MG63 (cell line): ENCODE measurements at regions not wholly inside any gene's neighbourhood (a gene's known extent, or its start where the extent isn't known, plus 50 kb on each side); places are given as distances from the start of the nearest gene placed in this dataset.
"Not testable (repeated sequence)": the region's sequence is repeated elsewhere in the genome, so short reads cannot be mapped to it uniquely, and the experiment has no call there.

ENCODE experiments used
- DNase-seq: peaks from one replicate; pipeline ENCODE4 v3.0.0-alpha.2; 2020
- H3K27me3 ChIP-seq: fragments of 250-450 bp; sonication (Bioruptor Pico); 2 replicates; pipeline ENCODE4 v1.5.1; 2020; ENCODE audit warnings: mild to moderate bottlenecking, moderate library complexity
- H3K36me3 ChIP-seq: fragments of 250-450 bp; sonication (Bioruptor Pico); 2 replicates; pipeline ENCODE4 v1.5.1; 2020; ENCODE audit warnings: mild to moderate bottlenecking, moderate library complexity
- H3K4me3 ChIP-seq: fragments of 250-450 bp; sonication (Bioruptor Pico); 2 replicates; pipeline ENCODE4 v1.5.1; 2020; ENCODE audit warnings: mild to moderate bottlenecking, moderate library complexity
- H3K9me3 ChIP-seq: fragments of 250-450 bp; sonication (Bioruptor Pico); 2 replicates; pipeline ENCODE4 v1.5.1; 2020; ENCODE audit warnings: mild to moderate bottlenecking, moderate library complexity

DNA sequence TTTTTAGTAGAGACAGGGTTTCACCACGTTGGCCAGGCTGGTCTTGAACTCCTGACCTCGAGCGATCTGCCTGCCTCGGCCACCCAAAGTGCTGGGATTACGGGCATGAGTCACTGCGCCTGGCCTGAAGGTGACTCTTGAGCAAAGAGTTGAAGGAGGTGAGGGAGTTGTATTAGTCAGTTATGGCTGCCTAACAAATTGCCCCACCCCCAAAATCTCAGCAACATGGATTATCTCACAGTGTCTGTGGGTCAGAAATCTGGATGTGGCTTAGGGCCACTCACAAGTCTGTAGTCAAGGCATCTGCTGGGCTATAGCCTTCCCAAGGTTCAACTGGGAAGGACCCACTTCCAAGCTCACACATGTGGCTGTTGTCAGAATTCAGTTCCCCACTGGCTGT lies 52.8 kb upstream of the ADGRE5 start:
- H3K9me3 ChIP-seq = no peaks in the 10 kb centered on the region; the same call in 1 of the 2 replicates
- H3K4me3 ChIP-seq = no peak overlapping the region
- no peaks in the 10 kb centered on the region for H3K27me3 ChIP-seq
- no peak for DNase-seq
- H3K36me3 ChIP-seq = no peaks in the 10 kb centered on the region

DNA sequence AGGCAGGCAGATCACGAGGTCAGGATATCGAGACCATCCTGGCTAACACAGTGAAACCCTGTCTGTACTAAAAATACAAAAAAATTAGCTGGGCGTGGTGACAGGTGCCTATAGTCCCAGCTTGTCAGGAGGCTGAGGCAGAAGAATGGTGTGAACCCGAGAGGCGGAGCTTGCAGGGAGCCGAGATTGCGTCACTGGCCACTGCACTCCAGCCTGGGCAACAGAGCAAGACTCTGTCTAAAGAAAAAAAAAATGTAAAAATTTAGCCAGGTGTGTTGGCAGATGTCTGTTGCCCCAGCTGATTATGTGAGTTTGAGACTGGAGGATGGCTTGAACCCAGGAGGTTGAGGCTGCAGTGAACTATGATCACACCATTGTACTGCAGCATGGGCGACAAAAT lies 54.2 kb upstream of the ADGRE5 start:
- DNase-seq, H3K9me3 ChIP-seq, H3K27me3 ChIP-seq, H3K4me3 ChIP-seq, H3K36me3 ChIP-seq: not testable (repeated sequence)

DNA sequence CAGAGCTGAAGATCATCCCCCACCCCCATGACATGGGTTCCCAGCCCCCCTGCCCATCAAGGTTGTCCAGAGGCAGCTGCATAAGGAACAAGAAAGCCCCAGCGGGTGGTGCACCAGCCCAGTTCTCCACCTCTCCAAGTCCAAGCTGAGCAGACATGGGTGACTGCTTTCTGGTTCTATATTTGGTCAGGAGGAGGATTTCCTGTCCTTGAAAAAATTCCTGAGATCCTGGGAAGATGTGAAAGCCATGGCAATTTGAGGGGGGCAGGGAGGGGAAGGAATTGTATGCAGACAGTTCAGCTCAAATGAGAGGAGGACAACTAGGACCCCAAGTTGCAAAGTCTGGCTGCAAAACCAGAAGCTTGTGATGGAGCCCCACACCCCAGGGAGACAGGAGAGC lies 55.4 kb upstream of the ADGRE5 start:
- no peak overlapping the region for H3K4me3 ChIP-seq
- H3K36me3 ChIP-seq = no peaks in the 10 kb centered on the region
- no peaks in the 10 kb centered on the region for H3K27me3 ChIP-seq
- H3K9me3 ChIP-seq = no peaks in the 10 kb centered on the region; the same call in 1 of the 2 replicates
- no peak for DNase-seq

DNA sequence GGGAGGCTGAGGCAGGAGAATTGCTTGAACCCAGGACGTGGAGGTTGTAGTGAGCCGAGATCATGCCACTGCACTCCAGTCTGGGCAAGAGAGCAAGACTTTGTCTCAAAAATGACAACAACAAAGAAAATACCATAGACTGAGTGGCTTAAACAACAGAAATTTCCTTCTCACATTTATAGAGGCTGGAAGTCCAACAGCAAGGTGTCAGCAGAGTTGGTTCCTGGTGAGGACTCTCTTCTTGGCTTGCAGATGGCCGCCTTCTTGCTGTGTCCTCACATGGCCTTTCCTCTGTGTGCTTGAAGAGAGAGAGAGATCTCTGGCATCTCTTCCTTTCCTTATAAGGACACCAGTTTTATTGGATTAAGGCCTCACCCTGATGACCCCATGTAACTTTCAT lies 56.1 kb upstream of the ADGRE5 start:
- Histone ChIP-seq H3K27me3 (no peaks in the 10 kb centered on the region; the same call in 1 of the 2 replicates), H3K9me3 (peaks cover 2% of the 10 kb centered on the region; the same call in 1 of the 2 replicates), H3K36me3 (no peaks in the 10 kb centered on the region), H3K4me3 (no peak overlapping the region)
- no peak for DNase-seq

DNA sequence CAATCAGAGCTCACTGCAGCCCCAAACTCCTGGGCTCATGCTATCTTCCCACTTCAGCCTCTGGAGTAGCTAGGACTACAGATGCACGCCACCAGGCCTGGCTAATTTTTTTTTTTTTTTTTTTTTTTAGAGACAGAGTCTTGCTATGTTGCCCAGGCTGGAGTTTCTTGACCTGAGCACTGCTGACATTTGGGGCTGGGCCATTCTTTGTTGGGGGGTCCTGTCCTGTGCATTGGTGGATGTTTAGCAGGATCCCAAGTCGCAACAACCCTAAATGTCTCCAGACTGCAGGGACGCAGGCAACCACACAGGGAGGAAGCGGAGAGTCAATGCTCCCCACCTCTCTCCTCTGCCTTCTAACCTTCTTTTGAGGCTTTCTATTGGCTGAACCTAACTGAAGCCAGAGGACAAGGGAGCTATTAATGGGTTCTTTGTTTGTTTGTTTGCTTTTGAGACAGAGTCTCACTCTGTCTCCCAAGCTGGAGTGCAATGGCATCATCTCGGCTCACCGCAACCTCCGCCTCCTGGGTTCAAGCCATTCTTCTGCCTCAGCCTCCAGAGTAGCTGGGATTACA lies 58.3 kb upstream of the ADGRE5 start:
- no peak overlapping the region for H3K4me3 ChIP-seq
- no peak for DNase-seq
- peaks cover 5% of the 10 kb centered on the region; the same call in 1 of the 2 replicates for H3K9me3 ChIP-seq
- H3K27me3 ChIP-seq = peaks cover 4% of the 10 kb centered on the region; the same call in 1 of the 2 replicates
- H3K36me3 ChIP-seq = no peaks in the 10 kb centered on the region

DNA sequence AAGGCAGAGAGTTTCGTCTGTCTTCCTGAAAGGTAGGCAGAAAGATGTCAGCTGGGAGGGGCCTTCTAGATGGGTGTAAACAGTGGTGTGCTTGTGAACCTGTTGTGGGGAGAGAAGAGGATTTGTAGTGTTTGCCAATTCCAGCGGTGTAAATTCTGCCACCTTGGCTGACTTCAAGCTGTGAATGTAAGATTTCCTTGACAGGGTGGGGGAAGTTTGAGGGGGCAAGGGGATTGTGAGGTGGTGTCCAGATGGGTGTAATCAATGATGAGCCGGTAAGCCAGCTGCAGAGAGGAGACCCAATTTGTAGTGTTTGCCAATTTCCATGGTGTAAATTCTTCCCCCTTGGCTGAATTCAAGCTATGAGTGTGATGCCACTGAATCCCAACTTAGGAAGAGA lies 61.0 kb upstream of the ADGRE5 start:
- DNase-seq = no peak
- H3K27me3 ChIP-seq = peaks cover 4% of the 10 kb centered on the region; the same call in 1 of the 2 replicates
- H3K4me3 ChIP-seq = no peak overlapping the region
- peaks cover 5% of the 10 kb centered on the region; the same call in 1 of the 2 replicates for H3K9me3 ChIP-seq
- no peaks in the 10 kb centered on the region for H3K36me3 ChIP-seq

DNA sequence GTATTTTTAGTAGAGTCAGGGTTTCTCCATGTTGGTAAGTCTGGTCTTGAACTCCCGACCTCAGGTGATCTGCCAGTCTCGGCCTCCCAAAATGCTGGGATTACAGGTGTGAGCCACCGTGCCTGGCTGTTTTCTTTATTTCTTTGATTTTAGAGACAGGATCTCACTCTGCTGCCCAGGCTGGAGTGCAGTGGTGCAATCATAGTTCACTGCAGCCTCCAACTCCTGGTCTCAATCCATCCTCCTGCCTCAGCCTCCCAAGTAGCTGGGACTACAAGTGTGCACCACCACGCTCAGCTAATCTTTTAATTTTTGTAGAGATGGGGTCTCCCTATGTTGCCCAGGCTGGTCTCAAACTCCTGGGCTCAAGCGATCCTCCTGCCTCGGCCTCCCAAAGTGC lies 61.5 kb upstream of the ADGRE5 start:
- not testable (repeated sequence) for DNase-seq, H3K4me3 ChIP-seq, H3K36me3 ChIP-seq, H3K9me3 ChIP-seq, H3K27me3 ChIP-seq

DNA sequence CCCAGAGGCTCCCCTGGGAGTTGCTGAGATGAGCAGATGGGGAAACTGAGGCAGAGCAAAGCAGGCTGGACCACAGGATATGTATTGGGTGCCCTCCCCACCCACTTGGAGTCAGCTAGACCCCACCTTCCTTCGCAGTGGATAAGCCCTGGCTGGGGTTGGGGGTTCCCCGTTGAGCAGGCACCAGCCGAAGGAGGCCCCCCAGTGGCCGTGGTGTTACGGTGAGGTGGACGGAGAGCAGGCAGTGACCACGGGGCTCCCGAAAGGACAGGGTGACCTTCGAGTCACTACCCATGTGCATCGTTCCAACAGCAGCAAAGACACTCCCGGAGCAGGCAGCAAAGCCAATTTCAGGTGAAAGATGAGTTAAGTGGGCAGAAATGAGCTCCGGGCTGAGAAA lies 62.4 kb upstream of the ADGRE5 start:
- DNase-seq = no peak
- peaks cover 4% of the 10 kb centered on the region; the same call in 1 of the 2 replicates for H3K27me3 ChIP-seq
- no peaks in the 10 kb centered on the region for H3K36me3 ChIP-seq
- H3K4me3 ChIP-seq = no peak overlapping the region
- H3K9me3 ChIP-seq = peaks cover 5% of the 10 kb centered on the region; the same call in 1 of the 2 replicates

DNA sequence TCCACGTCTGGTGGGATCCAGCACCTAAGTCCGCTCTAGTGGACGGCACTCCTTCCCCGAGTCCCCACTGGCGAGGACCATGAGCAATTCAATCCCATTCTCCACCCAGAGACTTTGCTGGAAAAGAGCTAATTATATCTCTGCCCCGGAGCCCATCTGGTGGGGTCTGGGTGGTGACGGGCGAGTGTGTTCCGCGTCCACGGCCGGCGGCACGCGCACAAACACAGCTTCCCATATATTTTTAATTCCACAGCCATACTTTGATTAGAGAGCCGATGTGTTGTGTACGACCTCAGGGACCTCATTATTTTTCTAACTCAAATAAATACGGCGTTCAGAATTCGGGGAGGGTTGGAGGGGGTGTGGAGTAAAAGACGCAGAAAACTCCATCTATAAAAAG lies 64.1 kb upstream of the ADGRE5 start:
- Histone ChIP-seq H3K27me3 (peaks cover 4% of the 10 kb centered on the region; the same call in 1 of the 2 replicates), H3K4me3 (no peak overlapping the region), H3K36me3 (no peaks in the 10 kb centered on the region), H3K9me3 (peaks cover 5% of the 10 kb centered on the region; the same call in 1 of the 2 replicates)
- no peak for DNase-seq

DNA sequence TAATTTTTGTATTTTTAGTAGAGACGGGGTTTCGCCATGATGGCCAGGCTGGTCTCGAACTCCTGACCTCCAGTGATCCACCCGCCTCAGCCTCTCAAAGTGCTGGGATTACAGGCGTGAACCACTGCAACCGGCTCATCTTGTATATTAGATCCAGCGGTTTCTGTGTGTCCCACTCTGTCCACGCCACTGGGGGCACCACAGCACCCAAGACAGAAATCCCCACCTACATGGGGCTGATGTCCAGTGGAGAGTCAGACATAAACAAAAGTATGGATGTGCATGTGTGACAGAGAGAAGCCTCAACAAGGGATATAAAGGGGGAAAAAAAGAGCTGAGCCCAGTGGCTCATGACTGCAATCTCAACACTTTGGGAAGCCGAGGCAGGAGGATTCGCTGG lies 65.8 kb upstream of the ADGRE5 start:
- Histone ChIP-seq H3K36me3 (no peaks in the 10 kb centered on the region), H3K27me3 (peaks cover 4% of the 10 kb centered on the region; the same call in 1 of the 2 replicates), H3K9me3 (peaks cover 5% of the 10 kb centered on the region; the same call in 1 of the 2 replicates), H3K4me3 (no peak overlapping the region)
- no peak for DNase-seq

DNA sequence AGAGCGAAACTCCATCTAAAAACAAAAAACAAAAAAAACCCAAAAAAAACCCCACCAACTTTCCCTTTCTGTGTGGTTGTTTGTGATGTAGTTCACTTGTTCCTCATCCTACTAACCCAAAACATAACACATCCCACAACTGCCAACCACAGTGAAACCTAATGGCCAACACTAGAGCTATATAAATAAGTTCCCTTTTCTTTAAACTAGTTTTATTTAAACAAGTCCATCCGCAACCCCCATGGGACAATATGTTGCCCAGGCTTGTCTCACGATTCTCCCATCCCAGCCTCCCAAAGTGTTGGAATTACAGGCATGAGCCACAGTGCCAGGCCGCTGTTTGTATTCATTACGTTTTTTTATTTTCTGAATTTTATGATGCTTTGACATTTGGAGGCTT lies 71.2 kb upstream of the ADGRE5 start:
- no peak for DNase-seq
- H3K36me3 ChIP-seq = no peaks in the 10 kb centered on the region
- H3K9me3 ChIP-seq = no peaks in the 10 kb centered on the region
- no peak overlapping the region for H3K4me3 ChIP-seq
- H3K27me3 ChIP-seq = no peaks in the 10 kb centered on the region

DNA sequence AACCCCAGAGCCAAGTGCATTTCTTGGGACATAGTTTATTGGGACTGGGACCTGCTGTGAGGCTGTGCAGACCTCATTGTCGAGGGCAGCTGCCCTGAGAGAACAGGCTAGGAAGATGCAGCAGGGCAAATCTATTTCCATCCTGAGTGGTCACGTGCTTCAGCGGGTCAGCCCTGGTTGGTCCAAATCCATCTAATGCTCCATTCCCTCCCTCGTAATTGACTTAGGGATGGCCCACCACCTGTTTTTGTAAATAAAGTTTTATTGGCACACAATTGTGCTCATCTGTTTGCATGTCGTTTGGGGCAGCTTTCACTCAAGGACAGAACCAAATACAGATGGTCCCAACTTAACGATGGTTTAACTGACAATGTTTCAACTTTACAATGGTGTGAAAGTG lies 75.5 kb upstream of the ADGRE5 start:
- H3K9me3 ChIP-seq = no peaks in the 10 kb centered on the region
- H3K27me3 ChIP-seq = peaks cover 4% of the 10 kb centered on the region
- no peaks in the 10 kb centered on the region for H3K36me3 ChIP-seq
- no peak overlapping the region for H3K4me3 ChIP-seq
- DNase-seq = no peak

DNA sequence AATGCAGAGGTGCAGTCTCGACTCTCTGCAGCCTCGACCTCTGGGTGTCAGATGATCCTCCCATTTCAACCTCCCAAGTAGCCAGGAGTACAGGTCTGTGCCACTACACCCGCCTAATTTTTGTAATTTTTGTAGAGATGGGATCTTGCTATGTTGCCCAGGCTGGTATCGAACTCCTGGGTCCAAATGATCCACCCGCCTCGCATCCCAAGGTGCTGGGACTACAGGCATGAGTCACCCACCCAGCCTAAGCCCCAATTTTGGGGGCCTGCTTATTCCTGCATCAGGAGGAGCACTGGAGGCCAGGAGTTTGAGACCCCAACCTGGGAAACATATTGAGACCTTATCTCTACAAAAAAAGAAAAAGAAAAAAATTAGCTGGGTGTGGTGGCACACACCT lies 80.1 kb upstream of the ADGRE5 start:
- no peak for DNase-seq
- H3K36me3 ChIP-seq = no peaks in the 10 kb centered on the region
- H3K4me3 ChIP-seq = no peak overlapping the region
- peaks cover 4% of the 10 kb centered on the region for H3K27me3 ChIP-seq
- H3K9me3 ChIP-seq = no peaks in the 10 kb centered on the region

DNA sequence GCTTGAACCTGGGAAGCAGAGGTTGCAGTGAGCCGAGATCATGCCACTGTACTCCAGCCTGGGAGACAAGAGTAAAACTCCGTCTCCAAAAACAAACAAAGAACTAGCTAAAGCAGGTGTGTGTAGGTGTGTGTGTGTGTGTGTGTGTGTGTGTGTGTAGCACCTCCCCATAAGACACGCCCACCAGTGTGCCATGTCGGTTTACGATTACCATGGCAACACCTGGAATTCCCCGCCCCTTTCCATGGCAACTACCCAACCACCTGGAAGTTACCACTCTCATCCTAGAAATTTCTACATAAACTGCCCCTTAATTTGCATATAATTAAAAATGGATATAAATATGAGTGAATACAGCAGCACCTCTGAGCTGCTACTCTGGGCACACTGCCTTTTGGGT lies 80.9 kb upstream of the ADGRE5 start:
- Histone ChIP-seq H3K27me3 (peaks cover 4% of the 10 kb centered on the region), H3K36me3 (no peaks in the 10 kb centered on the region)
- no peak for DNase-seq

DNA sequence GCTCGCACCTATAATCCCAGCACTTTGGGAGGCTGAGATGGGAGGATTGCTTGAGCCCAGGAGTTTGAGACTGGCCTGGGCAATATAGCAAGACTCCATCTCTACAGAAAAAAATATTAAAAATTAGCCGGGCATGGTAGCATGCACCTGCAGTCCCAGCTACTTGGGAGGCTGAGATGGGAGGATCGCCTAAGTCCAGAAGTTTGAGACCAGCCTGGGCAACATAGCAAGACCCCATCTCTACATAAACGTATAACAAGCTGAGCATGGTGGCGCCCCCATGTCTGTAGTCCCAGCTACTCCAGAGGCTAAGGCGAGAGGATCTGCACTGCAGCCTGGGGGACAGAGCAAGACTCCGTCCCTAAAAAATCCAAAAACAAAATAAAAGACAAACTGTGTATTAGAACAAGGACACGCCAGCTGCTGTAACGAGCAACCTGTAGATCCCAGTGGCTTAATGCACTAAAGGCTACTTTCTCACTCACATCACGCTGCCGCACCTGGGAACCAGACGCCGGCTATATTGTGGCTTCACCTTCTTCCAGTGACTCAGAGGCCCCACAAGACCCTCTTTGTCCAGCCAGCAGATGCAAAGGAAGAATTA lies 81.9 kb upstream of the ADGRE5 start:
- not testable (repeated sequence) for H3K9me3 ChIP-seq, H3K4me3 ChIP-seq, H3K36me3 ChIP-seq, DNase-seq, H3K27me3 ChIP-seq

More for the DNA sequence above, 80.9 kb upstream of the ADGRE5 start:
- Histone ChIP-seq H3K4me3 (no peak overlapping the region), H3K9me3 (no peaks in the 10 kb centered on the region)

DNA sequence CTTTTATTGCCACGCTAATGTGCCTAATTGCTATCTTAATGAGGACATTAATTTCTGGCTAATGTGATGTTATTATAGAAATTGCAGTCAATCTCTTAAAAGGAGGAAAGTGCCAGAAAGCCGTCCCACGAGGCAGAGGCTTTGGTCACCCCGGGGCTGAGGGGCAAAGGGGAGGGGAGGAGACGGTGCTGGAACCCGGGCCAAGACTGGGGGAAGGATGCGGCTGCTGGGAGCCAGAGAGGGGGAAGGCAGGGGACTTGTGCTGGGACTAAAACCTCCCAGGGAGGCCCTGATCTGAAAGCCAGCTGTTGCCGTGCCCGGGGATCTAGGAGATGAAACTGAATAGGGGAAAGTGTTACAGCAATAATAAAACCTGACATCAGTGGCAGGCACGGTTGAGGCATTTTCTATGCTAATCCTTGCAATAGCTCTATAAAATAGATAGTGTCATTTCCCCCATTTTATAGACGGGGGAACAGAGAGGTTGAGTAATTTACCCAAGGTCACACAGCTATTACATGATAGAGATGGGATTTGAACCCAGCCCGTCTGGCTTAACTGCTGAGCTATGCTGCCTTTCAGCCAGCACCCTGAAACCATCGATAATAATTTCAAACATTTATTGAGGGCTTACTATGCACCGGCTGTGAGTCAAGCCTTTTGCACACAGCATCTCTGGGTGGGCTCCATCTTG lies 83.2 kb upstream of the ADGRE5 start:
- not testable (repeated sequence) for H3K9me3 ChIP-seq, DNase-seq, H3K27me3 ChIP-seq, H3K36me3 ChIP-seq, H3K4me3 ChIP-seq

DNA sequence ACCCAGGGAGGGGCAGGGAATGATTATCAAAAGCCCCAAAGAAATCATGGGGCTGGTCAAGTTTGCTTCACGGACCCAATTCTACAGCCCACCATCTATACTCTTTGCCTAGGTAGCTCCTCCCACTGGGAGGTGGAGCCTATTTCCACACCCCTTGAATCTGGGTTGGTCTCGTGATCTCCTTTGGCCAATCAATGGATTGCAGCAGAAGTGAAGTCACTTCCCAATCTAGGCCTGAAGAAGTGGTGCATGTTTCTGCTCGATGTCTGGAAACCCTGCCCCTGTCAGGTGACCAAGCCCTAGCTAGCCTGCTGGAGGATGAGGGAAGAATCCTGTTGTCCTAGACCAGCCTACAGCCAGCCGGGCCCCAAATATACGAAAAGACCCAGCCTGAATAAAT lies 86.3 kb upstream of the ADGRE5 start:
- not testable (repeated sequence) for H3K9me3 ChIP-seq, H3K4me3 ChIP-seq, H3K36me3 ChIP-seq, H3K27me3 ChIP-seq
- DNase-seq = peak; percentile 13

DNA sequence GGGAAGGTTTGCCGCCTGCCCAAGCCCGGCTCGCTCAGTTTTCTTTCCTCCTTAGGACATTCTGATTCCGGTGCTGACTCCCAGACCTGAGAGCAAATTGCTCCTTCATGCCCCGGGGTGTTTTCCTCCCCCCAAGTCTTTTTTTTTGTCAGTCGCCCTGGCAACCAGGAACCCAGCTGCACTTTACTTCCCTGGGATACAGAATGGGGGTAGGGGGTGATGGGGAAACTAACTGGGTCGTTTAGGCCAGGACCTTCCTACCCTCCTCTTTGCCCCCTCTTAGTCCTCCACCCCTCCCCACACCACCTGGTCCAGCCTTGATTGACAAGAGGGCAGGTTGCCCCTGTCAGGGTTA lies 87.5 kb upstream of the ADGRE5 start:
- not testable (repeated sequence) for DNase-seq, H3K36me3 ChIP-seq, H3K9me3 ChIP-seq, H3K4me3 ChIP-seq, H3K27me3 ChIP-seq
